Peyer's patch (tissue), 4 donors: ENCODE measurements at regions not wholly inside any gene's neighbourhood (a gene's known extent, or its start where the extent isn't known, plus 50 kb on each side); places are given as distances from the start of the nearest gene placed in this dataset.

Source experiments
- DNase-seq, 3 donors: peaks; one replicate each; pipeline ENCODE4 v3.0.0-alpha.2; 2017 to 2019
- H3K27ac ChIP-seq, 4 donors: fragments of 200-600 bp; sonication (generic); one replicate each; pipeline ENCODE4 v1.5.1; 2016 to 2019
- H3K27me3 ChIP-seq, 2 donors: fragments of 200-600 bp; sonication (generic); one replicate each; pipeline ENCODE4 v1.5.1; 2019
- H3K36me3 ChIP-seq, 3 donors: fragments of 200-600 bp; sonication (generic); one replicate each; pipeline ENCODE4 v1.5.1; 2016 to 2019
- H3K4me1 ChIP-seq, 4 donors: fragments of 200-600 bp; sonication (generic); one replicate each; pipeline ENCODE4 v1.5.1; 2016 to 2019
- H3K4me3 ChIP-seq, 4 donors: fragments of 200-600 bp; sonication (generic); 1 replicate in 3 of 4; 2 replicates in 1 of 4; pipeline ENCODE4 v1.5.1; 2016 to 2019; ENCODE audit warnings: mild to moderate bottlenecking in 1 of 4
- H3K9me3 ChIP-seq, 4 donors: fragments of 200-600 bp; sonication (generic); one replicate each; pipeline ENCODE4 v1.5.1; 2016 to 2019; ENCODE audit warnings: mild to moderate bottlenecking in 1 of 4
- POLR2A ChIP-seq, 2 donors: fragments of 450-650 bp; IDR thresholded peaks; one replicate each; pipeline ENCODE4 v1.5.1; 2017; ENCODE audit warnings: antibody characterized with exemption in 2 of 2, mild to moderate bottlenecking in 2 of 2, moderate library complexity in 2 of 2
- TF ChIP-seq, protein P1 (sequence below), 6 experiments: fragments of 450-650 bp in 4 of 6; fragments of 200-600 bp in 2 of 6; sonication (generic) in 1 of 6; IDR thresholded peaks; one replicate each; pipeline ENCODE4 v1.5.1; 2017 to 2019; ENCODE audit warnings: antibody characterized with exemption in 6 of 6, mild to moderate bottlenecking in 3 of 6, moderate library complexity in 1 of 6

DNA sequence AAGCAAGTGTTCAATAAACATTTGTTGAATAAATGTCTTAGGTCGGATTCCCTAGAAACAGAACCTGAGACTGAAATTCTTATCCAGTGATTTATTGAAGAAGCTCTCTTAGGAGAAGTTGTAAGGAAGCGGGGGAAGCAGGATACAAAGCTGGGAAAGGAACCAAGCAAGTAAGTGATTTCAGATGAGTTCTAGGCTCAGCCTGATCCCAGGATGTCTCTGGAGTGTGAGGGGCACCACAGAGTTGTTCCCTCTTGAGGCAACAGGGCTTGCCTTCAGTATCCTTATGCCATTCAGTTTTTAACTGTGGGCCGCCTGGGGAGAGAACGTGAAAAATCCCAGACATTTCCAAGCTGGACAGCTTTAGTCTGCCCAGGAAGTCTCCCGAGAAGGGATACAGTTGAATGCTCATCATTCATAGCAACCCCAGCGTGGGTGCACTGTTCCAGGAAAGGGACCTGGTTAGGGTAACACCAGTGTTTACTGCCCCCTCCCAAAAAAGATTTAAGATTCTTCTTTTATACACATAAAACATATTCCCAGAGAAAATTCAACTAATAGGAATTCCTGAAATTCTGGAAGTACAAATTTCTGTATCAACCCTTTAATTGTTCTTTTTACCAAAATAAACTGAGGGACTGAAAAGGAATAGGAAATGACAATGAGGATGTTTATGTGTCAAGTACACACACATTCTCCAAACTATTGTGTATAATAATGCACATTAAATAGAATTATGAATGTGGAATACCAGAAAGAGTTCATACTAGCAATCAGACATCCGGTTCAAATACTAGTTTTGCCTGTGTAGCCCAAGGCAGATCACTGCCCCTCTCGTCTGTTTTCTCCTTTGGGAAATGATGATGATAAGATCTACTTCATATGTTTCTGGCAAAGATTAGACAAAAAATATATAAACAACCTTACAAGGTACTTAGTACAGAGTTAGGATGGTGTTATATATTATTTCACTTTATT is 592.1 kb upstream of the CDH2 start:
- no peaks in the 10 kb centered on the region for H3K9me3 ChIP-seq
- H3K36me3 ChIP-seq, result no peaks in the 10 kb centered on the region
- TF ChIP-seq POLR2A (IDR thresholded peaks at IDR 0.05), result no peak
- TF ChIP-seq, protein P1, sequence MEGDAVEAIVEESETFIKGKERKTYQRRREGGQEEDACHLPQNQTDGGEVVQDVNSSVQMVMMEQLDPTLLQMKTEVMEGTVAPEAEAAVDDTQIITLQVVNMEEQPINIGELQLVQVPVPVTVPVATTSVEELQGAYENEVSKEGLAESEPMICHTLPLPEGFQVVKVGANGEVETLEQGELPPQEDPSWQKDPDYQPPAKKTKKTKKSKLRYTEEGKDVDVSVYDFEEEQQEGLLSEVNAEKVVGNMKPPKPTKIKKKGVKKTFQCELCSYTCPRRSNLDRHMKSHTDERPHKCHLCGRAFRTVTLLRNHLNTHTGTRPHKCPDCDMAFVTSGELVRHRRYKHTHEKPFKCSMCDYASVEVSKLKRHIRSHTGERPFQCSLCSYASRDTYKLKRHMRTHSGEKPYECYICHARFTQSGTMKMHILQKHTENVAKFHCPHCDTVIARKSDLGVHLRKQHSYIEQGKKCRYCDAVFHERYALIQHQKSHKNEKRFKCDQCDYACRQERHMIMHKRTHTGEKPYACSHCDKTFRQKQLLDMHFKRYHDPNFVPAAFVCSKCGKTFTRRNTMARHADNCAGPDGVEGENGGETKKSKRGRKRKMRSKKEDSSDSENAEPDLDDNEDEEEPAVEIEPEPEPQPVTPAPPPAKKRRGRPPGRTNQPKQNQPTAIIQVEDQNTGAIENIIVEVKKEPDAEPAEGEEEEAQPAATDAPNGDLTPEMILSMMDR (IDR thresholded peaks at IDR 0.05), result no peak
- H3K4me3 ChIP-seq, result no peak overlapping the region
- no peak for DNase-seq
- no peaks in the 10 kb centered on the region for H3K27me3 ChIP-seq
- H3K27ac ChIP-seq, result no peak overlapping the region
- H3K4me1 ChIP-seq, result no peaks in the 10 kb centered on the region

GRCh38 chr18:28767727-28768211 is 590.8 kb upstream of the CDH2 start:
- Histone ChIP-seq H3K36me3 (no peaks in the 10 kb centered on the region), H3K9me3 (no peaks in the 10 kb centered on the region), H3K27me3 (no peaks in the 10 kb centered on the region), H3K4me3 (no peak overlapping the region), H3K4me1 (no peaks in the 10 kb centered on the region), H3K27ac (no peak overlapping the region)
- no peak for DNase-seq
- TF ChIP-seq, protein P1 (IDR thresholded peaks at IDR 0.05), result no peak
- TF ChIP-seq POLR2A (IDR thresholded peaks at IDR 0.05), result no peak

- Histone ChIP-seq H3K27me3 (no peaks in the 10 kb centered on the region), H3K36me3 (no peaks in the 10 kb centered on the region)
Measured at GRCh38 chr18:28767201-28767600, 590.3 kb upstream of the CDH2 start.

GRCh38 chr18:28766721-28767120 is 589.8 kb upstream of the CDH2 start:
- Histone ChIP-seq H3K4me3 (no peak overlapping the region), H3K27ac (no peak overlapping the region), H3K9me3 (no peaks in the 10 kb centered on the region), H3K36me3 (no peaks in the 10 kb centered on the region), H3K4me1 (no peaks in the 10 kb centered on the region), H3K27me3 (no peaks in the 10 kb centered on the region)
- DNase-seq, result no peak
- no peak for TF ChIP-seq POLR2A (IDR thresholded peaks at IDR 0.05)
- TF ChIP-seq, protein P1 (IDR thresholded peaks at IDR 0.05), result no peak

More at GRCh38 chr18:28767201-28767600, 590.3 kb upstream of the CDH2 start:
- no peak for DNase-seq
- H3K9me3 ChIP-seq, result no peaks in the 10 kb centered on the region
- H3K27ac ChIP-seq, result no peak overlapping the region
- TF ChIP-seq, protein P1 (IDR thresholded peaks at IDR 0.05), result no peak
- TF ChIP-seq POLR2A (IDR thresholded peaks at IDR 0.05), result no peak
- H3K4me1 ChIP-seq, result no peaks in the 10 kb centered on the region
- no peak overlapping the region for H3K4me3 ChIP-seq

DNA sequence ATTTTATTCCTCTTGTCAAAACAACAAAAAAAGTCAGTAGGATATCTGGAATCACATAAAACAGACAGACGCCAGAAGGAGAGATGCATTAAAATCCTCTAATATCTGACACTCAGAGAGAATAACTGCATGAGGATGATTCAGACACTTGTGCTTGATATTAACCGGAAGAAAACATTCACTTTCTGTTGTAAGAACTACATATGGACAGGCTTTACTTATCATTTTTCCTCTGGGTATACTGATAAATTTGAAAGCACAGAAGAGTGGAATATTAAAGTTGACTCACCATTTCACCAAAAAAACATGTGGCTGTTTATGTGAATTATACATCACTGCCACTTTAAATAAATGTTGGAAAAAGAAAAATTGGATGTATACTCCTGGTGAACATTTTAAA is 589.1 kb upstream of the CDH2 start:
- TF ChIP-seq POLR2A (IDR thresholded peaks at IDR 0.05), result no peak
- TF ChIP-seq, protein P1 (IDR thresholded peaks at IDR 0.05), result no peak
- H3K27me3 ChIP-seq, result no peaks in the 10 kb centered on the region
- H3K9me3 ChIP-seq, result no peaks in the 10 kb centered on the region
- no peaks in the 10 kb centered on the region for H3K36me3 ChIP-seq
- H3K27ac ChIP-seq, result no peak overlapping the region
- DNase-seq, result no peak
- H3K4me1 ChIP-seq, result no peaks in the 10 kb centered on the region
- no peak overlapping the region for H3K4me3 ChIP-seq
